Sciatic nerve (tissue), 2 donors: ENCODE measurements at regions not wholly inside any gene's neighbourhood (a gene's known extent, or its start where the extent isn't known, plus 50 kb on each side); places are given as distances from the start of the nearest gene placed in this dataset.
"Not testable (repeated sequence)": the region's sequence is repeated elsewhere in the genome, so short reads cannot be mapped to it uniquely, and the experiment has no call there.

ENCODE experiments used
- ATAC-seq: fragments of 200-7000 bp; cut with Tn5 transposase; one replicate; pipeline ENCODE4 v1.9.1; 2020; ENCODE audit warnings: mild to moderate bottlenecking, moderate library complexity
- DNase-seq: peaks from one replicate; pipeline ENCODE4 v3.0.0-alpha.2; 2020; ENCODE audit warnings: low spot score
- intact Hi-C: fragments of 100-400 bp; cut with DNase I; formaldehyde crosslinking; loops from one replicate; pipeline ENCODE4 v1.14.2; 2022
- donor health status: DM: no; HTN: no; CAD: no.
- donor health status: DM: no; HTN: no; CAD: no.

GRCh38 chr21:15289896-15290841, 225.4 kb upstream of the NRIP1 start:
- DNase-seq: peak; percentile 56
- intact Hi-C loops: no loop called here
- ATAC-seq: peak; percentile 77

GRCh38 chr21:15291621-15292266, 226.9 kb upstream of the NRIP1 start:
- intact Hi-C loops: no loop called here
- ATAC-seq: no peak
- DNase-seq: no peak

DNA sequence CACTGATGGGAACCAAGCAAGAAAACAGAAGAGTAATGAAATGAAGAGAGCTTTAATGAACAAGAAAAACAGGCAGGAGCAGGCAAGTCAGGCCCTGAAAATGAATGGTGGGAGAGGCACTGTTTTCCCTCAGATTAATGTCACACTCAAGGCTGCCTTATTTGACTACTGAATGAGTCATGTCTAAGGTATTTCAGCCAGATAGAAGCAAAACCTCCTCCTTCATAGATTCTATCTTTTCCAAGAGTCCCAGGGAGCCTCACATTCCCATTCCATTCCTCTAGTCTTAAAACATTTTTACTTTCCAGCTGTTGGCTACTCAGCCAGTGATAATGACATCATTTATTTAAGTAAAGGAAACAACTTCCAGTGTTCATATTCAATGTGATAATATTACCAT, 228.4 kb upstream of the NRIP1 start:
- no peak for DNase-seq
- ATAC-seq: peak; percentile 42
- intact Hi-C loops: no loop called here

DNA sequence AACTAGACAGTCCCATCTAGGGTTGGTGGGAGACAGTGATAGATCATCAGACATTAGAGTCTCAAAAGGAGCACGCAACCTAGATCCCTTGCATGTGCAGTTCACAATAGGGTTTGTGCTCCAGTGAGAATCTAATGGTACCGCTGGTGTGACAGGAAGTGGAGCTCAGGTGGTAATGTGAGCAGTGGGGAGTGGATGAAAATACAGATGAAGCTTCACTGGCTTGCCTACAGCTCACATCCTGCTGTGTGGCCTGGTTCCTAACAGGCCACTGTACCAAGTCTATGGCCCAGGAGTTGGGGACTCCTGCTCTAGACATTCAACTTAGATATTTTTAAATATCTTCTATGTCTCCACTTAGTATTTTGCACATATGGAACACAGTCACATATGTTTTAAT, 231.1 kb upstream of the NRIP1 start:
- no peak for ATAC-seq
- intact Hi-C loops: no loop called here
- no peak for DNase-seq

DNA sequence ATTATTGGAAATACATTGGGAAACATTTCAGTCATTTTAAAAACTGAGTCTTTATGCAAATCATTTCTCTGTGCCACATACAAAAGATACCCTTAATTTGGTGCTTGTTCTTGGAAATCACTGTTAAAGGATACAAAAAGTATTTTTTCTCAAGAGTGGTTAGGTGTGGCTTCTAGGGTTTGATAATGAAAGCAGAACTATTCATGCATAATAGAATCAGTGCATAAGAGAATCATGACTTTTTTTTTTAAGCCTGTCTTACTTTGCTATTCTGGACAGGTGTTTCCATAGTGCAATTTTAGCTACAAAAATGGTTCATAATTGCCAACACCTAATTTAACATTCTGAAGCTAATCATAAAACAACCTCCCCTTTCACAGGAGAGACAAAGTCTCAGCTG, 233.0 kb upstream of the NRIP1 start:
- no peak for DNase-seq
- ATAC-seq: no peak
- intact Hi-C loops: no loop called here

DNA sequence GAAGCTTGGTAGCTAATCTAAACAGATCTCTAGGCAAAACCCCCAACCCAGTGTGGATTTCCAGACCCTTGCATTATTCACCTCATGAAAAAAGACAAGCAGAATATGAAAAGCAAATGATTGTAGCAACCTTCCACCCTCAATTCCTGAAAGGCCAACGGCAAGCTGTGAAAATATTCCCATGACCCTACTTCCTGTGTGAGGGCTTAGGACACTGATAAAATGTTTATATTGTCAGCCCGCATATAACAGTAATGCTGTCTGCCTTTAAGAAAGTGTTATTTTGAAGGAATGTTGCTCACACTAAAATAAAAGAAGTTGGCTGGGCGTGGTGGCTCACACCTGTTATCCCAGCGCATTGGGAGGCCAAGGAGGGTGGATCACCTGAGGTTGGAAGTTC, 233.5 kb upstream of the NRIP1 start:
- ATAC-seq: no peak
- intact Hi-C loops: no loop called here
- DNase-seq: no peak

GRCh38 chr21:15298755-15299154, 234.0 kb upstream of the NRIP1 start:
- DNase-seq, intact Hi-C loops, ATAC-seq: not testable (repeated sequence)

DNA sequence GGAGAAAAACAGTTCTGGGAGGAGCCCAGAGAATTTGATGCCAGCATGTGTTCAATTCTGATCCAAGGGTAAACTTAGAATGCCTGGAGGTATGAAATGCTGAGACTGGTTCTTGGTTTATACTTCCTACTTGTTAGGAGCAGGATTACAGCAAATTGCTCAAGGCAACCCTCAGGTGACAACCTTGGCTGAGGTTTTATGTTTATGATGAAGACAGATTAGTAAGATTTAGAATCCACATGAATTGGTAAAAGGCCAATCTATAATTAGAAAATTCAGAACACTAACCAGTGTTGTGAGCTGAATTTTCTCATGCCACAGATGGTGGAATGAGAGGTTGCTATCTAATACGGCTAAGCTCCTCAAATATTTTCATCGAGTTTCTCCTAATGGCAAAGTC, 235.3 kb upstream of the NRIP1 start:
- intact Hi-C loops: loop anchor here (2.0 kb wide), 1 partner anchor 71 kb away; no protein-coding TSS in a partner anchor
- ATAC-seq (no peak), DNase-seq (no peak)

DNA sequence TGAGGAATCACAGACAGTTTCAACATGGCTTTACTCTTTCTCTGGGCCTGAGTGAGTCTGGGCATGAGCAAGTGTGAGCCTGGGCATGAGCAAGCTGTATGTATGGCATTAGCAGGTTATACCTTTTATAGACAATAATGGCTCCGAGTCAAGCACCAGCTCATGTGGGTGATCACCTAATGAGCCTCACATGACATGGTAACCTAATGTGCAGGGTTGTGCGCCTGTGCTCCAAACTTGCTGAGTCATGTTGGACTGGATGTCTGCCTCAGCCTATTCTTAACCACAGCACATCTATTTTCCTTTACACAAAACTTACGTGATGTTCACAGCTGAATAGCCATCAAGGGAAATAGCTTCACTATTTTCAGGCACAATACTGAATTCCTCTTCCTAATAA, 236.2 kb upstream of the NRIP1 start:
- ATAC-seq (no peak), DNase-seq (no peak)
- intact Hi-C loops: loop anchor here (2.0 kb wide), 1 partner anchor 70 kb away; no protein-coding TSS in a partner anchor

- intact Hi-C loops: loop anchor here (2.0 kb wide), 1 partner anchor 69 kb away; no protein-coding TSS in a partner anchor
- no peak for ATAC-seq
- no peak for DNase-seq
Measured at GRCh38 chr21:15301736-15302135, 236.9 kb upstream of the NRIP1 start.

DNA sequence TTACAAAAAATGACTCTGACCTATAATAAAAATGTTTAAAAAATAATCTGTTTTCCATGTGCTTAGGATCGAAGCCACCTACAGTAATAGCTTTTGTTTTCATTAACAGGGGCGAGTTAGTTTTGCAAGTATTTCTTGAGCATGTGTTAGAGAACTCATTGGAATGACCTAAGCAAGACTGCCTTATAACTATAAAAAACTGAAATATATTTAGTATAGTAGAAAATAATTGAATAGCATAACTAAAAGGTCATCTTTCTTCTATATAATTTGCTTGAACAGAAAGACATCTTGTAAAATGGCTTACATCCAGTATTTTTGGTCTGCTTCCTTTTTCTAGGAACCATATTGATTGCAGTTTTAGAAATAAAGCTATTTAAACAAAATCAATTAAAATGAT, 241.5 kb upstream of the NRIP1 start:
- ATAC-seq (no peak), DNase-seq (no peak)
- intact Hi-C loops: no loop called here

DNA sequence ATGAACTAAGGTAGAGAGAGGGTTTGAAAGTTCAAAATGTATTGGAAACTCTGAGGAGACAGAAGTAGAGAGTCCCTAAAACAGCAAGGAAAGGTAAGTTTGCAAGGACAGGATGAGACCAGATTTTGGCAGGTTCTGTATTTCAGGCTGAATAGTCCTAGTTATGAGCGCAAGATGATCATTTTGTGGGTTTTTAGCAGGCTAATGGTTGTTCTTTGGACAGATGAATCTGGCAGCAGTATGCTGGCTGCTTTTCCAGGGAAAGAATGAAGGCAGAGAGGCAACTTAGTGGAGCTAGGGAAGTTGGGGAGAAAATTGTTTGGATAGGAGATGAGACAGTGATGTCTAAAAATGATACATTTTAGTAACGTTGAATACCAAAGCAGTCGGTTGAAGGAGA, 243.5 kb upstream of the NRIP1 start:
- DNase-seq: no peak
- peak; percentile 52 for ATAC-seq
- intact Hi-C loops: no loop called here

GRCh38 chr21:15309022-15309590, 244.3 kb upstream of the NRIP1 start:
- DNase-seq: no peak
- intact Hi-C loops: no loop called here
- ATAC-seq: peak; percentile 40

DNA sequence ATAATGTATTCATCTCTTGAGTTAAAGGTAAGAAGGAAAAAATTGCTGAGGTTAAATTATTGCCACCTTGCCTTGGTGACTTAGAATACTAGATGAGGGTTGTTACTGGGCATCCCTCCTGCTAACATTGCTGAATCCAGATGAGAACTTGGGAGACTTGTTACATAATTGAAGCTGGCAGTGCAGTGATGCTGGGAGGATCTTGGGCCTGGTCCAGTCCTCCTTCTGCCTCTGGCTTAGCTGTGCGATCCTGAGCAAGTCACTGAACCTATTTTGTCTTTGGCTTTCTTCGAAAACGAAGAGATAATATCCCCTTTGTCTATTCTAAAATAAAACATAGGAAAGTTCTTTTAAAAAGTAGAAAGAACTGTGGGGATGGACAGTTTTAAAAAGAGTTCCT, 244.9 kb upstream of the NRIP1 start:
- ATAC-seq: peak; percentile 98
- intact Hi-C loops: no loop called here

GRCh38 chr21:15311510-15311909, 246.7 kb upstream of the NRIP1 start:
- DNase-seq: no peak
- intact Hi-C loops: no loop called here

More for the DNA sequence above, 244.9 kb upstream of the NRIP1 start:
- DNase-seq: peak; percentile 75

DNA sequence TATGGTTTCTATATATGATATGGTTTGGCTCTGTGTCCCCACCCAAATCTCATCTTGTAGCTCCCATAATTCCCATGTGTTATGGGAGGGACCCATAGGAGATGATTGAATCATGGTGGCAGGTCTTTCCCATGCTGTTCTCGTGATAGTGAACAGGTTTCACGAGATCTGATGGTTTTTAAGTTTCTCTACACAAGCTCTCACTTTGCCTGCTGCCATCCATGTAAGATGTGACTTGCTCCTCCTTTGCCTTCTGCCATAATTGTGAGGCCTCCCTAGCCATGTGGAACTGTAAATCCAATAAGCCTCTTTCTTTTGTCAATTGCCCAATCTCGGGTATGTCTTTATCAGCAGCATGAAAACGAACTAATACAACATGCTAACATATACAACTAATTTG, 252.2 kb upstream of the NRIP1 start:
- intact Hi-C loops, DNase-seq, ATAC-seq: not testable (repeated sequence)

More at GRCh38 chr21:15311510-15311909, 246.7 kb upstream of the NRIP1 start:
- ATAC-seq: no peak

DNA sequence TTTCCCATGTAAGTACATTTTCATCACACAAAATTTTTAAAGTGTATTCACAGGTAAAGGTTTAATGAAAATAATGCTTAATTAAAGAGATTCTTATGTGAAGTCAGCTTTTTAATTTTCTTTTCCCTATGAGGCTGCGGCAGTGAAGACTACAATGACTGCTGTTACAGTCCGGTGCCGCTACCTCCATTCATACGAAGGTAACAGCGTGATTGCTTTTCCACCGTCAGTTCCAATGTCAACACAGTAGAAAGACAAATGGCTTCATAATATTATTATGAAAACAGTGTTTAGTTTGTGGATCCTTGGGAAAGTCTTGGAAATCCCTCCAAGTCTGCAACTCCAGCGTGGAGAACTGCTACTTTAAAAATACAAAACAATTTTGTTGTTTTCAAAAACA, 254.9 kb upstream of the NRIP1 start:
- ATAC-seq (no peak), DNase-seq (no peak)
- intact Hi-C loops: no loop called here

GRCh38 chr21:15324542-15324941, 259.7 kb upstream of the NRIP1 start:
- intact Hi-C loops: no loop called here

GRCh38 chr21:15326032-15326867, 261.4 kb upstream of the NRIP1 start:
- intact Hi-C loops: no loop called here
- DNase-seq (no peak), ATAC-seq (no peak)

More at GRCh38 chr21:15324542-15324941, 259.7 kb upstream of the NRIP1 start:
- ATAC-seq: no peak
- no peak for DNase-seq
